ENCODE measurements at regions not wholly inside any gene's neighbourhood (a gene's known extent, or its start where the extent isn't known, plus 50 kb on each side); places are given as distances from the start of the nearest gene placed in this dataset.

DNA sequence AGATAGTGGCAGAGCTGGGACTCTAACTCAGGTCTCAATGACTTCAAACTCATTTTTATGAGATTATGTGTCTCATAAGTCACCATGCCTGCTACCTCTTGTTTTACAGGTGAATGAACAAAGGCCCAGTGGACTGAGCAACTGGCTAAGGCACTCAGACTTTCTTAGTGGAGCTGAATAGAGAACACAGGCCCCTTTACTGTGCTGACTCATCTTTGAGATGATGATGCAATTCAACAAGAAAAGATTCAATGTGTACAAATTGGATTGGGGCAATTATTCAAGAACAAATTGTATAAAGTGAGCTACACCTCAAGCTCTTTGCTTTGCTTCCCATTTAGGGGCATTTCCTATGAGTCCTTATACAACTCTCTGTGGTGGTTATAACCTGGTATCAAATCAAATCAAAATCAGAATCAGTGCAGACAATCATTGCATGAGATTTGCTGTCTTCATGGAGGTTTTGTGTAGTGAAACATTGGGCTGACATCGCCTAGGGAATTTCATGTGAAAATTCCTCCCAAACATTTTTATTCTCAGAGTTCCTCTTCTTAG, 84.3 kb upstream of the PPP2R2B start:
- TF ChIP-seq, protein P1, sequence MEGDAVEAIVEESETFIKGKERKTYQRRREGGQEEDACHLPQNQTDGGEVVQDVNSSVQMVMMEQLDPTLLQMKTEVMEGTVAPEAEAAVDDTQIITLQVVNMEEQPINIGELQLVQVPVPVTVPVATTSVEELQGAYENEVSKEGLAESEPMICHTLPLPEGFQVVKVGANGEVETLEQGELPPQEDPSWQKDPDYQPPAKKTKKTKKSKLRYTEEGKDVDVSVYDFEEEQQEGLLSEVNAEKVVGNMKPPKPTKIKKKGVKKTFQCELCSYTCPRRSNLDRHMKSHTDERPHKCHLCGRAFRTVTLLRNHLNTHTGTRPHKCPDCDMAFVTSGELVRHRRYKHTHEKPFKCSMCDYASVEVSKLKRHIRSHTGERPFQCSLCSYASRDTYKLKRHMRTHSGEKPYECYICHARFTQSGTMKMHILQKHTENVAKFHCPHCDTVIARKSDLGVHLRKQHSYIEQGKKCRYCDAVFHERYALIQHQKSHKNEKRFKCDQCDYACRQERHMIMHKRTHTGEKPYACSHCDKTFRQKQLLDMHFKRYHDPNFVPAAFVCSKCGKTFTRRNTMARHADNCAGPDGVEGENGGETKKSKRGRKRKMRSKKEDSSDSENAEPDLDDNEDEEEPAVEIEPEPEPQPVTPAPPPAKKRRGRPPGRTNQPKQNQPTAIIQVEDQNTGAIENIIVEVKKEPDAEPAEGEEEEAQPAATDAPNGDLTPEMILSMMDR (IDR thresholded peaks at IDR 0.05; ENCODE audit: low read length), result no peak
- TF ChIP-seq EZH2 (IDR thresholded peaks at IDR 0.05; ENCODE audit: borderline replicate concordance, low read length), result no peak

Data from OCI-LY1 (cell line).